Effector memory CD8-positive, alpha-beta T cell (primary cell): ENCODE measurements at regions not wholly inside any gene's neighbourhood (a gene's known extent, or its start where the extent isn't known, plus 50 kb on each side); places are given as distances from the start of the nearest gene placed in this dataset.

ENCODE experiments used
- ATAC-seq: fragments of 150-1000 bp; cut with Tn5 transposase; replicated peaks from 2 replicates; pipeline ENCODE4 v1.10.0; 2021; ENCODE audit warnings: mild to moderate bottlenecking, moderate library complexity
- DNase-seq, 3 experiments: peaks; one replicate each; pipeline ENCODE4 v3.0.0; 2021
- H3K27ac Mint-ChIP-seq, 2 donors: one replicate each; pipeline ENCODE4 v1.8.0; 2022; ENCODE audit warnings: mild to moderate bottlenecking in 2 of 2, mixed read lengths in 2 of 2, moderate library complexity in 2 of 2
- H3K27me3 Mint-ChIP-seq, 2 donors: one replicate each; pipeline ENCODE4 v1.8.0; 2022; ENCODE audit warnings: mixed read lengths in 2 of 2
- H3K36me3 Mint-ChIP-seq: one replicate; pipeline ENCODE4 v1.8.0; 2022; ENCODE audit warnings: mild to moderate bottlenecking, moderate library complexity, mixed read lengths; ENCODE audit not compliant: insufficient read depth
- H3K4me1 Mint-ChIP-seq, 2 donors: one replicate each; pipeline ENCODE4 v1.8.0; 2022; ENCODE audit warnings: low read depth in 2 of 2, mixed read lengths in 2 of 2
- H3K4me3 Mint-ChIP-seq, 2 donors: one replicate each; pipeline ENCODE4 v1.8.0; 2022; ENCODE audit warnings: mild to moderate bottlenecking in 2 of 2, mixed read lengths in 2 of 2, moderate library complexity in 2 of 2
- H3K9me3 Mint-ChIP-seq, 2 donors: one replicate each; pipeline ENCODE4 v1.8.0; 2022; ENCODE audit warnings: mixed read lengths in 2 of 2

DNA sequence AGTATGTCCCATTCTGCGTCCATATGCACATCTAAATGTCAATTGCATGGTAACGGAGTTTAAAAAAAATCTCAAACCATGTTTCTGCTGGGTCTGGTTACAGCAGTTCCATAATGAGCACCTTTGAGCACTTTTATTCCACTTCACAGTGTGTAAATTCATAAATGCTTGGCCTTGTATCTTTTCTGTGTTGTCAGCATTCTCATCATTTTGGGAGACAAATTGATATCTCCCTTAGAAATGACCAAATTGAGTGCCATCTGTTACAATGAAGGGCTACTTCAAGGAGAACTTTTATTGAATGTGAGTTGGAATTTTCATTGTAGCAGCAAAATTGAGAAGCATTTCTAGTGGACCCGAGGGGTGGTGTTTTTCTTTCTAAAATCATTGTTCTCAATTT, 432.9 kb upstream of the PCDH9 start:
- Mint-ChIP-seq H3K4me3 (no peak overlapping the region), H3K36me3 (no peaks in the 10 kb centered on the region), H3K9me3 (peaks cover 0 to 5% of the 10 kb centered on the region in 2 donors), H3K27me3 (no peaks in the 10 kb centered on the region), H3K4me1 (no peaks in the 10 kb centered on the region), H3K27ac (no peak overlapping the region)
- no peak for DNase-seq
- no peak for ATAC-seq

DNA sequence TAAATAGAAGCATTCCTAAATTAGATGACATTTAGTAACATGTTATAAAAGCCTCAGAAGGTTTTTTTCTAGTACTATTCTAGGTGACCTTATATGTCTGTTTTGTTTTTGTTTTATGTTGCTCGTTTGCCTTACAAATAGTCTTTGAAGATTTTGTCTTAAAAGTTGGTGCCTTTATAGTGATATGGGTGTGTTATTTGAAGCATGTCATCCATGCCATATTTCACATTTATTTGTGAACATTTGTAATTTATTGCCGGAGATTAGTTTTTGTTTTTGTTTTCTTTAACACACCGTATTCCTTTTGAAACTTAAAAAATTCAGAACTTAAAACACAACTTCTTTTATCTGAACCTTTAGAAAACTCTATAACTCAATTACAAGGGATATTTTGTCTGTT, 422.8 kb upstream of the PCDH9 start:
- no peaks in the 10 kb centered on the region for H3K36me3 Mint-ChIP-seq

DNA sequence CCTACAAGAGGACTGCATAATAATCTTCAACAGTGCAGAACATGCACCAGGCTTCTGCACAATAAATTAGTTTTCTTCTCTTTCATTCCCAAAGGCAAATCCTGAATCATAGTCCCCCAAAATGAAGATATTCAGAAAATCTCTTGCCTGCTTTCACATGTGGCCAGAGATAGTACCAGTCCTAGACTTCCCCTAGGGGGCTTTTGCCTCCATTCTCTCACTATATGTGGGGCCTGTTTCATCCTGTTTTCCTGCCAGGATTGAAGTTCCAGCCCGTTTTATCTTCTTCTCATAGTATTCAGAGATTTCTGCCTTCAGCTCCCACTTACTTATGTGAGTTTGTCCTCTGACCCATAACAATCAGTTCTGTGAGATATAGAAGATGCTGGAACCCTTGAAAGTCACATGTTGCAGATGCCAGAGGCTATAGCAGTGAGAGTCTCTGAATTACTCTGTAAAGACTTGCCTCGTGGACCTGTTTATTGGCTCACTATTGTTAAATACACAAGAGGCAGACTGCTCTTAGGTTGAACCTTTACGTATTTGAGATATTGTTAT, 421.9 kb upstream of the PCDH9 start:
- DNase-seq = no peak
- Mint-ChIP-seq H3K27ac (no peak overlapping the region), H3K4me3 (no peak overlapping the region), H3K36me3 (no peaks in the 10 kb centered on the region), H3K4me1 (no peaks in the 10 kb centered on the region), H3K9me3 (peaks cover 5 to 11% of the 10 kb centered on the region in 2 donors), H3K27me3 (no peaks in the 10 kb centered on the region)
- ATAC-seq = no peak

More for the DNA sequence above, 422.8 kb upstream of the PCDH9 start:
- no peak overlapping the region for H3K27ac Mint-ChIP-seq
- peaks cover 7 to 11% of the 10 kb centered on the region in 2 donors for H3K9me3 Mint-ChIP-seq
- no peaks in the 10 kb centered on the region for H3K27me3 Mint-ChIP-seq
- DNase-seq (no peak), ATAC-seq (no peak)
- no peaks in the 10 kb centered on the region for H3K4me1 Mint-ChIP-seq
- no peak overlapping the region for H3K4me3 Mint-ChIP-seq

DNA sequence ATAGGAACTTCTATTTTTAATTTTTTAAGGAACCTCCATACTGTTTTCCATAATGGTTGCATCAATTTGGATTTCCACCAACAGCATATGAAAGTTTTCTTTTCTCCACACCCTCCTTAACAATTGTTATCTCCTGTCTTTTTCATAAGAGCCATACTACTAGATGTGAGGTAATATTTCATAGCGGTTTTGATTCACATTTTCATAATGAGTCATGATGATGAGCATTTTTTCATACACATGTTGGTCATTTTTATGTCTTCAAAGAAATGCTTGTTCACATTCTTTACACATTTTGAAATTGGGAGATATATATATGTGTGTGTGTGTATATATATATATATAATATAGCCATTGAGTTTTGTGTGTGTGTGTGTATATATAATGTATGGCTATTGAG, 420.3 kb upstream of the PCDH9 start:
- no peaks in the 10 kb centered on the region for H3K36me3 Mint-ChIP-seq
- H3K4me1 Mint-ChIP-seq = no peaks in the 10 kb centered on the region
- H3K27ac Mint-ChIP-seq = no peak overlapping the region
- no peak overlapping the region for H3K4me3 Mint-ChIP-seq
- peaks cover 6 to 17% of the 10 kb centered on the region in 2 donors for H3K9me3 Mint-ChIP-seq
- no peaks in the 10 kb centered on the region for H3K27me3 Mint-ChIP-seq
- DNase-seq (no peak), ATAC-seq (no peak)

DNA sequence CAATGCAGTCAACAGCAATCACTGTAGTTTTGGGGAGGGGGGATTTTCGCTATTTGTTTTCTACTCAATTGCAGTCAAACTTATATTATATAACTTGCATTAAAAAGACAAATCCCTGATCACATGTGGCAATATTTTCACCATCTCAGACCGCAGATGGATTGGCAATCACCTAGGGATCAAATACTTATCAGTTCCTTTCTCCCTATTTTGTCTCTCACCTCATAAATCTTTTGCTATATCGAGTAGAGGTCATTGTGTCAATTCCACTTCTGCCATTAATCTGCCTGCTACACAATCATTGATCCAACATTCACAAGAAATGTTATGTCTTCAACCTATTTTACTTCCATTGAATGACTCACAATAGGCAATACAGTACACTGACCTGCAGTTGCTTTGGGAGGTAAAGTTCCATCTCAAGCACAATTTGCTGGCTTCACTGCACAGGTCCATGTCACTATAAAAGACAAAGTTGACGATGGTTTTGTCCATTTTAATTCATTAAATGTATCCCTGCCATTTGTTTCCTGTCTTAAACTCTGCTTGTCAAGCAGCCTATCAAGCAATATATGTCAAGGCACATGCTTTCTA, 415.8 kb upstream of the PCDH9 start:
- no peaks in the 10 kb centered on the region for H3K4me1 Mint-ChIP-seq
- ATAC-seq (no peak), DNase-seq (no peak)
- H3K9me3 Mint-ChIP-seq = peaks cover 6 to 14% of the 10 kb centered on the region in 2 donors
- H3K36me3 Mint-ChIP-seq = no peaks in the 10 kb centered on the region
- no peak overlapping the region for H3K27ac Mint-ChIP-seq
- H3K27me3 Mint-ChIP-seq = no peaks in the 10 kb centered on the region
- H3K4me3 Mint-ChIP-seq = no peak overlapping the region

DNA sequence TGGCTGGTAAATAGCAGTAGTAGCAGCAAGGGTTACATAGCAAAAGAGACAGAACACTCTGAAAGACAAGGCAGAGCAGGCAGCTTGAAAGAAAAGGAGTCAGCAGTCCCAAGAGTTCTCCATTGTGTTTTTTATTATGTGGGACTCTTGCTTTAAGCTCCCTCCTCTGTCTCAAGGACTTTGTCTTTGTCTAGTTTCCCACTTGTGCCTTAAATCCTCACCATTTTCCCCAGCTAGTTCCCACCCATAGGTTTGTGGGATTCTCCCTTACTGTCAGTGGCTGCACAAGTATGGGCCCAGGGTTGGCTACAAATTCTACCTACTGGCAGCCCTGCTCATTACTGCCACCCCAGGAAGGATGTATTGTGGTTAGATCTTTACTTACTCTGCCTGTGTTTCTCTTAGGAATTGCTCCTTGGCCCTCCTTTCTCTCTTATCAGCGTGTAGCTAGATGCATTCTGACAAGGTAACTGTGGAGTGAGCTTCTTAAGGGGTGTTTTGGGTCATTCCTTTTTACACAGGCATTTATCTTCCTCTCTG, 413.4 kb upstream of the PCDH9 start:
- Mint-ChIP-seq H3K27me3 (no peaks in the 10 kb centered on the region), H3K36me3 (no peaks in the 10 kb centered on the region), H3K4me3 (no peak overlapping the region), H3K9me3 (peaks cover 17 to 18% of the 10 kb centered on the region in 2 donors), H3K27ac (no peak overlapping the region), H3K4me1 (no peaks in the 10 kb centered on the region)
- no peak for ATAC-seq
- DNase-seq = no peak

DNA sequence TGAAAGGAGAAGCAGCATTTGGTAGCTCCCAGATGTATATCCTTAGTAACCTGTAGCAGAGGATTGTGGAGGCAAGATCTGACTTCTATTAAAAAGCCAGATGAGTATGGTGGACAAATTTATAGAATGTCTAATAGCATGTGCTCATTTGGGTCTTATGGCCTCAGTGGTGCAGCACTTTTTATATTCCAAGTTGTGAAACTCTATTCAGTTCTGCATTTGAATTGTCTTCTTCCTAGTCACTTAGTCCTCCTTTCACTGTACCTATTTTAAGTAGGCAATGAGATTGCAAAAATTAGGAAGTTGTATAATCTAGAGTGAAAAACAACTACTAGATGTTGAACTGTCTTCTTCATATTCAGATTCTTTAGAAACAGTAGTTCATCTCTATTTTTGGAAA, 412.5 kb upstream of the PCDH9 start:
- Mint-ChIP-seq H3K27ac (no peak overlapping the region), H3K4me3 (no peak overlapping the region), H3K36me3 (no peaks in the 10 kb centered on the region), H3K27me3 (no peaks in the 10 kb centered on the region), H3K4me1 (no peaks in the 10 kb centered on the region), H3K9me3 (peaks cover 20 to 21% of the 10 kb centered on the region in 2 donors)
- no peak for ATAC-seq
- no peak for DNase-seq

DNA sequence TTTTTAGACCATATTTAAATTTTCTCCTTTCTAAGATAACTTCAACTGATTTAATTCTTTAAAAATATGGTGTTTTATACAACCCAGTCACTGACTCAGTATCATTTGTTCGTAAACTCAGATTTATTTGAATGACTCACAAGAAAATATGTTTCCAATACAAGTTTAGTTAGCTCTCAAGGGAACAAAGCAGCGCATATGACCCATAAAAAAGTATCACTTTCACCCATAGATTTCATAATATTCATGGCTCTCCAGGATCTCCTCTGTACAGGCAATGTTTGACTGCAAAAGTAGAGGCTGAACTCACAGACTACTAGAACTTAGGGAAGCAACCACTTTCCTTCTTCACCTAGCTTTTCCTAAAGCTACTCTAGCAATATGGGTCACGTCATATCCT, 405.6 kb upstream of the PCDH9 start:
- DNase-seq = no peak
- Mint-ChIP-seq H3K36me3 (no peaks in the 10 kb centered on the region), H3K27ac (no peak overlapping the region), H3K4me1 (no peaks in the 10 kb centered on the region), H3K27me3 (no peaks in the 10 kb centered on the region), H3K4me3 (no peak overlapping the region), H3K9me3 (peaks cover 7 to 17% of the 10 kb centered on the region in 2 donors)
- ATAC-seq = no peak

DNA sequence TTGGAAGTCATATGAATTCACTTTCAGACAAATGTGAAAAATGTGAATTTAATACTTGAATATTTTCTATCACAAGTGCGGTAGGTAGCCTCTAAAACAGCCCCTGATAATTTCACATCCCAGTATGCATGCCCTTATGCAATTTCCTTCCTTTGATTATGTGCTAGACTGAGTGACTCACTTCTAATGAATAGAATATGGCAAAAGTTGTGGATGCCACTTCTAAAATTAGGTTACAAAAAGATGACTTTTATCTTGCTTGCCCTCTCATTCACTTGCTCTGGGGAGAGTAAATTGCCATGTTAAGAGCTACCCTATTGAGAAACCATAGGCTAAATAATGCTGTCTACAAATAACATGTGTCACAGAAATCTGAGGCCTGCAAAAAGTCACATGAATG, 402.5 kb upstream of the PCDH9 start:
- H3K4me3 Mint-ChIP-seq = no peak overlapping the region
- no peak overlapping the region for H3K27ac Mint-ChIP-seq
- no peaks in the 10 kb centered on the region for H3K27me3 Mint-ChIP-seq
- no peaks in the 10 kb centered on the region for H3K36me3 Mint-ChIP-seq
- DNase-seq = no peak
- peaks cover 5 to 8% of the 10 kb centered on the region in 2 donors for H3K9me3 Mint-ChIP-seq
- no peak for ATAC-seq
- no peaks in the 10 kb centered on the region for H3K4me1 Mint-ChIP-seq

DNA sequence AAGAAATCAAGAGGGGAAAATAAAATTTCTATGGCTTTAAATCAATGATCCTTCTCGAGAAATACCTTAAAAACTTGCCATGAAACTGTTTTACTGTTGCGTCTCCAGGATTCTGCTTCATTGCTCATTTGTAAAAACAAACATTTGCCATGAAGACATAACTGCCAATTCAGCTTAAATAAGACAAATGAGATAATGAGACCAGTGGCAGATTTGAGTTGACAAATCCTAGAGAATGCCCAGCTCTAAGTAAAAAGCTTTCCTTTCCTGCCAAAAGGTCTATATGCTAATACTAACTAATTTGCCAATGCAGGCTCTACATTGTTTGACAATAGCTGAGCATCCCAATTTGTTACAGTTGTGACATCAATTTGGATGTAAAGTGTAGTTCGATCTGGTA, 400.5 kb upstream of the PCDH9 start:
- no peak for DNase-seq
- H3K27ac Mint-ChIP-seq = no peak overlapping the region
- no peak for ATAC-seq
- peaks cover 3 to 12% of the 10 kb centered on the region in 2 donors for H3K9me3 Mint-ChIP-seq
- H3K4me3 Mint-ChIP-seq = no peak overlapping the region
- no peaks in the 10 kb centered on the region for H3K27me3 Mint-ChIP-seq
- no peaks in the 10 kb centered on the region for H3K4me1 Mint-ChIP-seq
- H3K36me3 Mint-ChIP-seq = no peaks in the 10 kb centered on the region

DNA sequence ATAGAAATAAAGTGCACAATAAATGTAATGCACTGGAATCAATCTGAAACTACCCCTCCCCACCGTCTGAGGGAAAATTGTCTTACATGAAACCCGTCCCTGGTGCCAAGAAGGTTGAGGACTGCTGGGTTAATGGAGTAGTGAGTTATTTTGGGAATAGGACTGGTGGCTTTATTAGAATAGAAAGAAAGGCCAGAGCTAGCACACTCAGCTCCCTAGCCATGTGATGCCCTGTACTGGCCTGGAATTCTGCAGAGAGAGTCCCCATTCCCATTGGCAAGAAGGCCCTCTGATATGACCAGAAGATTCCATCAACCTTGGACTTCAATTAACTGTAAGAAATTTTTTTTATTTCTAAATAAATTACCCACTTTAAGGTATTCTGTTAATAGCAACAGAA, 393.5 kb upstream of the PCDH9 start:
- H3K9me3 Mint-ChIP-seq = peaks cover 6 to 19% of the 10 kb centered on the region in 2 donors
- no peaks in the 10 kb centered on the region for H3K27me3 Mint-ChIP-seq
- H3K27ac Mint-ChIP-seq = no peak overlapping the region
- DNase-seq (no peak), ATAC-seq (no peak)
- no peak overlapping the region for H3K4me3 Mint-ChIP-seq
- no peaks in the 10 kb centered on the region for H3K4me1 Mint-ChIP-seq
- no peaks in the 10 kb centered on the region for H3K36me3 Mint-ChIP-seq

DNA sequence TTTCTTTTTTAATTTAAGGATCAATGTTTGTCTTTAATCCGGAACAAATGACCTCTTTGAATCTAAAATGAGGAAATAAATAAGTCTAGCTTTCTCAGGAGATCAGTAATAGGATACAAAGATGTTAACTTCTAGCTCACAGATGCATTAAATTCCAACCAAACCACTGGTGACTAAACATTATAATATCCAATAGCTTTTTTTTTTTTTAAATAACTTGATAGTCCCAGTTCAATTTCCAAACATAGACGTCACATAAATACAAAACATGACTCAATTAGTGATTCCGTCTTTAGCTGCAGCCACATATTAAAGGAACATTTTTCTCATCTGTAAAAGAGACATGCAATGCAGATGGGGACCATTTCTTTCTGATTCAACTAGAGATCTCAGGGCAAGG, 390.5 kb upstream of the PCDH9 start:
- H3K27ac Mint-ChIP-seq = no peak overlapping the region
- no peaks in the 10 kb centered on the region for H3K36me3 Mint-ChIP-seq
- H3K9me3 Mint-ChIP-seq = peaks cover 5 to 7% of the 10 kb centered on the region in 2 donors
- H3K27me3 Mint-ChIP-seq = no peaks in the 10 kb centered on the region
- ATAC-seq (no peak), DNase-seq (no peak)
- H3K4me3 Mint-ChIP-seq = no peak overlapping the region
- no peaks in the 10 kb centered on the region for H3K4me1 Mint-ChIP-seq

DNA sequence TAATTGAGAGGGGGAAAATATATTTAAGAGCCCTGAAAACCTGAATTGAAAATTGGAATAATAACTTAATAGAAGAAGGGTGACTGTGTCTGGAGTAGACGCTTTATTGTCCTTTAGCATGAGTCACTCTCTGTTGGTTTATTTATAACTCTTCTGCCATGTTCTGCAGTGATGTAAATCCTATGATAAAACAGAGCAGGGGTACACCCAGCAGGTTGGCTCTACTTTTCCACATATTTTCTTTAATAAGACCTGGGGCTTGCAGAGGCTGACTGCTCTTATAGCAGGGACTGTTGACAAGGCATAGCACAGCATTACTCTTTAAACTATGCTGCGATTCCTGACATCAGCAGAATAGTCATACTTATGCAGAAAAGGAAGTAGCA, 389.9 kb upstream of the PCDH9 start:
- DNase-seq = no peak
- no peak for ATAC-seq
- Mint-ChIP-seq H3K27me3 (no peaks in the 10 kb centered on the region), H3K4me1 (no peaks in the 10 kb centered on the region), H3K4me3 (no peak overlapping the region), H3K27ac (no peak overlapping the region), H3K36me3 (no peaks in the 10 kb centered on the region), H3K9me3 (peaks cover 5 to 7% of the 10 kb centered on the region in 2 donors)

DNA sequence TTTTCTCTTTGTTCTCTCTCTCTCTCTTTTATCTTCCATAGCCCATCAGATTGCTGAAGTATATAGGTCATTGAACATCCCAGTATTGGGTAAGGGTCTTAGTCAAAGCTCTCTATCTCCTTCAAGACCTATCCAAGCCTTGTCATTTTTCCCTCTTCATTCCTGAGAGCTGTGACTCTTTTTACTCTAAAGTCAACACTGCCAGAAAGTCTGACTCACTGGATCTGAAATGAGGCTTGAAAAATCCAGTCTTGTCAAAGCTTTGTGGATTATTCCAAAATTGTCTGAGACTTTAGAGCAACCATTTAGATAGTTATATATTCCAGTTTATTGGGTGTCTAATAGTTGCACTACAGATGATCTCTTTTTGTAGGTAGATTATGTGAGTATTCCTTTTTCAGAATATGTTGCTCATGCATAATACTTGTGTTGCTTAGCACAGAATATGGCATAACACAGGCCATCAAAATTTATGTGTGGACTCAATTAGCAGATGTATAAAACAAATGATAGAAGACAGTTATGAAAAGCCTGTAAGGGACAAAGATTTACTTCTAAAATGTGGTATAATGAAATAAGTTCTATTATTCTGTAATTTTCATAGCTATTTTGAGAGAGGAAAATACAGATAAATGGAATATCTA, 389.3 kb upstream of the PCDH9 start:
- H3K4me3 Mint-ChIP-seq = no peak overlapping the region
- no peak for ATAC-seq

More for the DNA sequence above, 389.3 kb upstream of the PCDH9 start:
- Mint-ChIP-seq H3K9me3 (peaks cover 5 to 7% of the 10 kb centered on the region in 2 donors), H3K36me3 (no peaks in the 10 kb centered on the region), H3K4me1 (no peaks in the 10 kb centered on the region), H3K27ac (no peak overlapping the region), H3K27me3 (no peaks in the 10 kb centered on the region)
- DNase-seq = no peak
